ENCODE measurements at regions not wholly inside any gene's neighbourhood (a gene's known extent, or its start where the extent isn't known, plus 50 kb on each side); places are given as distances from the start of the nearest gene placed in this dataset.

DNA sequence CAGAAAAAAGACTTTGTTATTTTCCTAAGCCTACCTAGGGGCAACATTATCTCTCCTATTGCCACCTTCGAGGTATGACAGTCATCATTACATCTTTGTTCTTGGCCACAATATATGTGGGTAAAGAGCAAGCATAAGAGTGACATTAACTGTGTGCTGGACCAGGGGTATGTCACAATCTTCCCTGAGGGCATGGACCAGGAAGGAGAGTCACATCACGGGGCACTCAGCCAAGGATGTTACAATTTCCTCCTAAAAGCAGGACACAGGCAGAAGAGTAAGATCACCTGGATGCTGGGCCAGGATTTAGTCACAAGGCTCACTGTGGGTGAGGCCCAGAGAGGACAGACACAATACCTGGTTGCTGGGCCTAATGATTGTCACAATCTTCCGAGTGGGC lies 53.0 kb upstream of the ZNF728 start:
- ATAC-seq: no peak
- ChIA-PET POLR2A (no interaction called here), CTCF (no interaction called here)
- 0% methylated on average over 3 of the region's 3 CpGs for WGBS (ENCODE audit: missing lambda C conversion rate)
- no peak overlapping the region for H3K4me3 ChIP-seq
- TF ChIP-seq HOXA7 (CRISPR knock-in tag; IDR thresholded peaks at IDR 0.05): no peak
- TF ChIP-seq MAFK (IDR thresholded peaks at IDR 0.05; ENCODE audit: partially characterized antibody): no peak
- no peak for TF ChIP-seq GATA3 (IDR thresholded peaks at IDR 0.05; ENCODE audit: borderline replicate concordance)
- no peak for TF ChIP-seq CHD4 (IDR thresholded peaks at IDR 0.05; ENCODE audit: borderline replicate concordance)
- no peak for TF ChIP-seq ZFP36 (IDR thresholded peaks at IDR 0.05; ENCODE audit: borderline replicate concordance, partially characterized antibody)
- no peak for TF ChIP-seq JUNB (IDR thresholded peaks at IDR 0.05)
- no peak for TF ChIP-seq HEYL (CRISPR knock-in tag; IDR thresholded peaks at IDR 0.05)
- TF ChIP-seq, protein P1, sequence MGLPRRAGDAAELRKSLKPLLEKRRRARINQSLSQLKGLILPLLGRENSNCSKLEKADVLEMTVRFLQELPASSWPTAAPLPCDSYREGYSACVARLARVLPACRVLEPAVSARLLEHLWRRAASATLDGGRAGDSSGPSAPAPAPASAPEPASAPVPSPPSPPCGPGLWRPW (IDR thresholded peaks at IDR 0.05): no peak
- TF ChIP-seq ZSCAN20 (CRISPR knock-in tag; IDR thresholded peaks at IDR 0.05): no peak
- TF ChIP-seq NR3C1 (IDR thresholded peaks at IDR 0.05): no peak
- TF ChIP-seq CBX8 (IDR thresholded peaks at IDR 0.05): no peak
- TF ChIP-seq POLR2A (IDR thresholded peaks at IDR 0.05; ENCODE audit: low read length): no peak
- TF ChIP-seq SREBF2 (IDR thresholded peaks at IDR 0.05): no peak
- TF ChIP-seq, protein P2, sequence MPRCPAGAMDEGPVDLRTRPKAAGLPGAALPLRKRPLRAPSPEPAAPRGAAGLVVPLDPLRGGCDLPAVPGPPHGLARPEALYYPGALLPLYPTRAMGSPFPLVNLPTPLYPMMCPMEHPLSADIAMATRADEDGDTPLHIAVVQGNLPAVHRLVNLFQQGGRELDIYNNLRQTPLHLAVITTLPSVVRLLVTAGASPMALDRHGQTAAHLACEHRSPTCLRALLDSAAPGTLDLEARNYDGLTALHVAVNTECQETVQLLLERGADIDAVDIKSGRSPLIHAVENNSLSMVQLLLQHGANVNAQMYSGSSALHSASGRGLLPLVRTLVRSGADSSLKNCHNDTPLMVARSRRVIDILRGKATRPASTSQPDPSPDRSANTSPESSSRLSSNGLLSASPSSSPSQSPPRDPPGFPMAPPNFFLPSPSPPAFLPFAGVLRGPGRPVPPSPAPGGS (IDR thresholded peaks at IDR 0.05): no peak
- TF ChIP-seq ELK1 (IDR thresholded peaks at IDR 0.05; ENCODE audit: low read depth, low read length): no peak
- TF ChIP-seq, protein P3, sequence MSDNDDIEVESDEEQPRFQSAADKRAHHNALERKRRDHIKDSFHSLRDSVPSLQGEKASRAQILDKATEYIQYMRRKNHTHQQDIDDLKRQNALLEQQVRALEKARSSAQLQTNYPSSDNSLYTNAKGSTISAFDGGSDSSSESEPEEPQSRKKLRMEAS (IDR thresholded peaks at IDR 0.05): no peak
- DNase-seq (ENCODE audit: low read depth in 1 of 2, low spot score in 1 of 2): no peak
- FAIRE-seq: no peak
- H3K9me3 ChIP-seq: peaks cover 55% of the 10 kb centered on the region
- H3K4me1 ChIP-seq: no peaks in the 10 kb centered on the region
- no peak overlapping the region for H3K4me2 ChIP-seq
- no peak overlapping the region for H3K27ac ChIP-seq

- H3K27ac ChIP-seq: no peak overlapping the region
- no peak overlapping the region for H3K4me3 ChIP-seq
- H3K4me2 ChIP-seq: no peak overlapping the region
- peaks cover 55% of the 10 kb centered on the region for H3K9me3 ChIP-seq
- POLR2A ChIA-PET: no interaction called here
- TF ChIP-seq RCOR1 (IDR thresholded peaks at IDR 0.05; ENCODE audit: low read depth, low read length) (no peak), TP53 (CRISPR knock-in tag; IDR thresholded peaks at IDR 0.05) (no peak), JUN (IDR thresholded peaks at IDR 0.05) (no peak), REST (IDR thresholded peaks at IDR 0.05) (no peak), CBX8 (IDR thresholded peaks at IDR 0.05) (no peak), NR3C1 (IDR thresholded peaks at IDR 0.05) (no peak), RFX5 (IDR thresholded peaks at IDR 0.05) (no peak), CBX2 (IDR thresholded peaks at IDR 0.05; ENCODE audit: borderline replicate concordance, low read depth) (no peak), JUNB (IDR thresholded peaks at IDR 0.05) (no peak), ESRRA (IDR thresholded peaks at IDR 0.05; ENCODE audit: borderline replicate concordance, low read length) (no peak), EP300 (IDR thresholded peaks at IDR 0.05) (no peak)
- TF ChIP-seq, protein P4, sequence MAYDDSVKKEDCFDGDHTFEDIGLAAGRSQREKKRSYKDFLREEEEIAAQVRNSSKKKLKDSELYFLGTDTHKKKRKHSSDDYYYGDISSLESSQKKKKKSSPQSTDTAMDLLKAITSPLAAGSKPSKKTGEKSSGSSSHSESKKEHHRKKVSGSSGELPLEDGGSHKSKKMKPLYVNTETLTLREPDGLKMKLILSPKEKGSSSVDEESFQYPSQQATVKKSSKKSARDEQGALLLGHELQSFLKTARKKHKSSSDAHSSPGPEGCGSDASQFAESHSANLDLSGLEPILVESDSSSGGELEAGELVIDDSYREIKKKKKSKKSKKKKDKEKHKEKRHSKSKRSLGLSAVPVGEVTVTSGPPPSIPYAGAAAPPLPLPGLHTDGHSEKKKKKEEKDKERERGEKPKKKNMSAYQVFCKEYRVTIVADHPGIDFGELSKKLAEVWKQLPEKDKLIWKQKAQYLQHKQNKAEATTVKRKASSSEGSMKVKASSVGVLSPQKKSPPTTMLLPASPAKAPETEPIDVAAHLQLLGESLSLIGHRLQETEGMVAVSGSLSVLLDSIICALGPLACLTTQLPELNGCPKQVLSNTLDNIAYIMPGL (CRISPR knock-in tag; IDR thresholded peaks at IDR 0.05; ENCODE audit: borderline replicate concordance): no peak
- TF ChIP-seq, protein P2 (IDR thresholded peaks at IDR 0.05): no peak
- DNase-seq (ENCODE audit: low read depth in 1 of 2, low spot score in 1 of 2) (no peak), ATAC-seq (no peak), FAIRE-seq (no peak)
- no peaks in the 10 kb centered on the region for H3K4me1 ChIP-seq
- WGBS (ENCODE audit: missing lambda C conversion rate): 18% methylated on average over 3 of the region's 3 CpGs
- CTCF ChIA-PET: no interaction called here
Observed at GRCh38 chr19:23055501-23055900, 52.5 kb upstream of the ZNF728 start.

Measured in A549 (cell line).